Stomach (tissue), 8 donors: ENCODE measurements at regions not wholly inside any gene's neighbourhood (a gene's known extent, or its start where the extent isn't known, plus 50 kb on each side); places are given as distances from the start of the nearest gene placed in this dataset.

ENCODE experiments used
- DNase-seq, 2 donors: peaks; one replicate each; pipeline versions ENCODE4 v3.0.0 to v3.0.0-alpha.2; 2013 to 2019
- H3K27ac ChIP-seq, 5 donors: fragments of 200-600 bp in 4 of 5; sonication (generic) in 4 of 5; one replicate each; pipeline ENCODE4 v1.5.1; 2013 to 2019; ENCODE audit warnings: mild to moderate bottlenecking in 1 of 5, moderate library complexity in 1 of 5
- H3K27me3 ChIP-seq, 3 donors: fragments of 200-600 bp; sonication (generic); one replicate each; pipeline ENCODE4 v1.5.1; 2017 to 2019; ENCODE audit warnings: mixed run types in 1 of 3
- H3K36me3 ChIP-seq, 4 donors: fragments of 200-600 bp; sonication (generic); 1 replicate in 3 of 4; 2 replicates in 1 of 4; pipeline ENCODE4 v1.5.1; 2016 to 2019
- H3K4me1 ChIP-seq, 4 donors: fragments of 200-600 bp; sonication (generic); one replicate each; pipeline ENCODE4 v1.5.1; 2016 to 2019
- H3K4me3 ChIP-seq, 4 donors: fragments of 200-600 bp; sonication (generic) in 3 of 4; one replicate each; pipeline ENCODE4 v1.5.1; 2016 to 2019; ENCODE audit warnings: mild to moderate bottlenecking in 1 of 4
- H3K9me3 ChIP-seq, 4 donors: fragments of 200-600 bp; sonication (generic); one replicate each; pipeline ENCODE4 v1.5.1; 2016 to 2019
- EP300 ChIP-seq: sonication (generic); formaldehyde crosslinking; IDR thresholded peaks from one replicate; pipeline ENCODE4 v1.6.1; 2017; ENCODE audit warnings: antibody characterized with exemption
- POLR2A ChIP-seq, 4 donors: fragments of 450-650 bp; IDR thresholded peaks; one replicate each; pipeline ENCODE4 v1.6.1; 2016; ENCODE audit warnings: antibody characterized with exemption in 4 of 4, control low read depth in 2 of 4, mild to moderate bottlenecking in 1 of 4, moderate library complexity in 1 of 4
- POLR2AphosphoS5 ChIP-seq, 3 donors: sonication (generic); formaldehyde crosslinking; IDR thresholded peaks; one replicate each; pipeline ENCODE4 v1.6.1; 2016; ENCODE audit warnings: antibody characterized with exemption in 3 of 3
- WGBS, 5 donors: extraction: QIAGEN DNeasy Blood & Tissue Kit in 3 of 5; methylation state at CpG; one replicate each; pipeline versions ENCODE4 v1.1.5 to v1.1.7; 2013 to 2018; 5-methylcytosine and 5-hydroxymethylcytosine counted together
- intact Hi-C: fragments of 100-400 bp; cut with DNase I; formaldehyde crosslinking; loops from one replicate; pipeline ENCODE4 v1.15.1; 2023; ENCODE audit warnings: low total_unique reads
- TF ChIP-seq, protein P1 (sequence below), 7 experiments: fragments of 450-650 bp in 4 of 7; fragments of 200-600 bp in 3 of 7; sonication (generic) in 3 of 7; IDR thresholded peaks; one replicate each; pipeline ENCODE4 v1.5.1; 2016 to 2019; ENCODE audit warnings: antibody characterized with exemption in 7 of 7, control low read depth in 2 of 7, mild to moderate bottlenecking in 1 of 7
- donor health status: healthy with polysubstance abuse.
- donor health status: Bipolar disorder and iron deficiency.
- donor health status: healthy.

DNA sequence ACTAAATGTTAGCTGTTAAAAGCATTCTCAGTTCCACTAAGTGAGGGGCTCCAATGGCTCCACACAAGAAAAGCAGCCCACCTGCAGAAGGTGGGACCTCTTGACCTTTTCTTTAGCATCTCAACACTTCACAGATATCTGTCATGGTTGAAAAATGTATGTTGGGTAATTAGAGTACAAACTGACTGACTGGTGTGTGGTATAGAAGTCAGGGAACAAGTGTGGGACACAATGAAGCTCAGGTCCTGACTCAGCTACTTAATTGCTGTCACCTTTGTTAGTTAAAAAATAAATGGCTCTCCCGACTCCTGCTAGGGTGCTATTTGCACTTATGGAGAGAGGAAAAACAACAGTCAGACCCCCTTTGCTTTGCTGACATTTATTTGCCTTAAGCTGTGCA lies 299.0 kb downstream of the TTC6 start:
- intact Hi-C loops = no loop called here
- Histone ChIP-seq H3K4me1 (no peaks in the 10 kb centered on the region), H3K27me3 (peaks cover 0 to 6% (median 0%) of the 10 kb centered on the region in 3 donors), H3K36me3 (no peaks in the 10 kb centered on the region), H3K27ac (no peak overlapping the region), H3K9me3 (no peaks in the 10 kb centered on the region), H3K4me3 (no peak overlapping the region)
- WGBS, 5 donors = 59 to 83% (median 73%) methylated on average over 1 of the region's 1 CpG
- TF ChIP-seq POLR2A (IDR thresholded peaks at IDR 0.05) (no peak), EP300 (no peak), POLR2AphosphoS5 (IDR thresholded peaks at IDR 0.05) (no peak)
- TF ChIP-seq, protein P1, sequence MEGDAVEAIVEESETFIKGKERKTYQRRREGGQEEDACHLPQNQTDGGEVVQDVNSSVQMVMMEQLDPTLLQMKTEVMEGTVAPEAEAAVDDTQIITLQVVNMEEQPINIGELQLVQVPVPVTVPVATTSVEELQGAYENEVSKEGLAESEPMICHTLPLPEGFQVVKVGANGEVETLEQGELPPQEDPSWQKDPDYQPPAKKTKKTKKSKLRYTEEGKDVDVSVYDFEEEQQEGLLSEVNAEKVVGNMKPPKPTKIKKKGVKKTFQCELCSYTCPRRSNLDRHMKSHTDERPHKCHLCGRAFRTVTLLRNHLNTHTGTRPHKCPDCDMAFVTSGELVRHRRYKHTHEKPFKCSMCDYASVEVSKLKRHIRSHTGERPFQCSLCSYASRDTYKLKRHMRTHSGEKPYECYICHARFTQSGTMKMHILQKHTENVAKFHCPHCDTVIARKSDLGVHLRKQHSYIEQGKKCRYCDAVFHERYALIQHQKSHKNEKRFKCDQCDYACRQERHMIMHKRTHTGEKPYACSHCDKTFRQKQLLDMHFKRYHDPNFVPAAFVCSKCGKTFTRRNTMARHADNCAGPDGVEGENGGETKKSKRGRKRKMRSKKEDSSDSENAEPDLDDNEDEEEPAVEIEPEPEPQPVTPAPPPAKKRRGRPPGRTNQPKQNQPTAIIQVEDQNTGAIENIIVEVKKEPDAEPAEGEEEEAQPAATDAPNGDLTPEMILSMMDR (IDR thresholded peaks at IDR 0.05) = no peak
- no peak for DNase-seq

- no peaks in the 10 kb centered on the region for H3K9me3 ChIP-seq
- peaks cover 0 to 7% (median 2%) of the 10 kb centered on the region in 4 donors for H3K4me1 ChIP-seq
- no peaks in the 10 kb centered on the region for H3K36me3 ChIP-seq
- peaks cover 0 to 12% (median 0%) of the 10 kb centered on the region in 3 donors for H3K27me3 ChIP-seq
- H3K27ac ChIP-seq = no peak overlapping the region
- intact Hi-C loops = no loop called here
- DNase-seq = no peak
- WGBS, 5 donors = 92 to 98% (median 95%) methylated on average over 4 of the region's 4 CpGs
- TF ChIP-seq POLR2AphosphoS5 (IDR thresholded peaks at IDR 0.05) (no peak), EP300 (no peak)
- H3K4me3 ChIP-seq = no peak overlapping the region
Measured at GRCh38 chr14:37899365-37899764, 303.9 kb downstream of the TTC6 start.

DNA sequence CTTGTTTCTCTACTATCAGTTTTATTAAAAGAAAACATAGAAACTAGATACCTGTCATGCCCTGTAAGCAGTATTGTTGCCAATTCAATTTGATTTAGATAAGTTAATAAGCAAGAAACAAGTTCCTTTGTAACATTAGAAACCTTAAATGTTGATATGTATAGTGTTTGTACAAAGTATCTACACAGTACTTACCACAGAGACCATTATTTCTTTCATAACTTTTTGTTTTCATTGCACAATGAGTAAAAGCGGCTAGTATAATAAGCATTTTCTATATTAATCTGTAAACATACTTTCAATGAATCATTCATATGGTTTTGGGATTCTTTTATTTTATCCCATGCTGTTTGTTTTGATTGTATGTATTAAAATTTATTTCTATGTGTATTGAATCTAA lies 305.1 kb downstream of the TTC6 start:
- no peaks in the 10 kb centered on the region for H3K36me3 ChIP-seq
- H3K4me1 ChIP-seq = peaks cover 0 to 7% (median 2%) of the 10 kb centered on the region in 4 donors
- WGBS, 5 donors = 22 to 42% (median 36%) methylated on average over 1 of the region's 1 CpG

DNA sequence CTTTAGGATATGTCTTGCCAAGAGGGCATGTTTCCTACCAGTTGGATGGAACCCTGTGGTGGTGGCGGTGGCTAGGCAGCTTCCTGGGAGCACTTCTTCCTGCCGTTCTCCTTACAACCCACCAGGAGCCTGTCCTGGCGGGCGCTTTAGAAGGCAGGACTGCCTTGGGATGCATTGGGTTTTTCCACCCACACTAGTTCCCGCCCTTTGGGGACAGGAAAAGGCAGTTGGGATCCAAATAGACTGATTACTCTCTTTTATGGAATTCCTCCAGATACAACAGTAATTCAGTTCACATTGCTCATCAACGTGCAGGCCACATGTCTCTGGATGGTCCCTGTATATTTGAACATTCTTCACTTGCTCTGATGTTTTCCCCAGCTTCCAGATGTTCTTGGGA lies 305.7 kb upstream of the SSTR1 start:
- TF ChIP-seq POLR2A (IDR thresholded peaks at IDR 0.05) (no peak), POLR2AphosphoS5 (IDR thresholded peaks at IDR 0.05) (no peak), EP300 (no peak)
- TF ChIP-seq, protein P1 (IDR thresholded peaks at IDR 0.05) = no peak
- no peak overlapping the region for H3K4me3 ChIP-seq
- WGBS, 5 donors = 73 to 85% (median 79%) methylated on average over 6 of the region's 6 CpGs
- H3K36me3 ChIP-seq = no peaks in the 10 kb centered on the region
- H3K4me1 ChIP-seq = peaks cover 0 to 7% (median 2%) of the 10 kb centered on the region in 4 donors
- H3K9me3 ChIP-seq = no peaks in the 10 kb centered on the region
- H3K27me3 ChIP-seq = peaks cover 0 to 12% (median 0%) of the 10 kb centered on the region in 3 donors
- peak in 1 of 2 donors; percentile 19 for DNase-seq
- intact Hi-C loops = no loop called here
- no peak overlapping the region for H3K27ac ChIP-seq

More for the DNA sequence above, 305.1 kb downstream of the TTC6 start:
- Histone ChIP-seq H3K4me3 (no peak overlapping the region), H3K9me3 (no peaks in the 10 kb centered on the region), H3K27me3 (peaks cover 0 to 12% (median 0%) of the 10 kb centered on the region in 3 donors), H3K27ac (no peak overlapping the region)
- TF ChIP-seq POLR2AphosphoS5 (IDR thresholded peaks at IDR 0.05) (no peak), POLR2A (IDR thresholded peaks at IDR 0.05) (no peak), EP300 (no peak)
- TF ChIP-seq, protein P1 (IDR thresholded peaks at IDR 0.05) = no peak
- DNase-seq = no peak
- intact Hi-C loops = no loop called here

- no peaks in the 10 kb centered on the region for H3K36me3 ChIP-seq
- no peaks in the 10 kb centered on the region for H3K9me3 ChIP-seq
- H3K4me1 ChIP-seq = peaks cover 0 to 7% (median 2%) of the 10 kb centered on the region in 4 donors
- 24 to 26% (median 24%) methylated on average over 10 of the region's 10 CpGs for WGBS, 5 donors
- DNase-seq = peak in 1 of 2 donors; percentile 78
- TF ChIP-seq, protein P1 (IDR thresholded peaks at IDR 0.05) = peak in 4 of 7 experiments; percentile 17 to 57 (median 50)
- TF ChIP-seq POLR2AphosphoS5 (IDR thresholded peaks at IDR 0.05) = no peak
- no peak overlapping the region for H3K4me3 ChIP-seq
- H3K27ac ChIP-seq = no peak overlapping the region
- intact Hi-C loops = no loop called here
- peaks cover 0 to 12% (median 0%) of the 10 kb centered on the region in 3 donors for H3K27me3 ChIP-seq
Measured at GRCh38 chr14:37903343-37904191, 304.1 kb upstream of the SSTR1 start.
